ENCODE measurements at regions not wholly inside any gene's neighbourhood (a gene's known extent, or its start where the extent isn't known, plus 50 kb on each side); places are given as distances from the start of the nearest gene placed in this dataset.

DNA sequence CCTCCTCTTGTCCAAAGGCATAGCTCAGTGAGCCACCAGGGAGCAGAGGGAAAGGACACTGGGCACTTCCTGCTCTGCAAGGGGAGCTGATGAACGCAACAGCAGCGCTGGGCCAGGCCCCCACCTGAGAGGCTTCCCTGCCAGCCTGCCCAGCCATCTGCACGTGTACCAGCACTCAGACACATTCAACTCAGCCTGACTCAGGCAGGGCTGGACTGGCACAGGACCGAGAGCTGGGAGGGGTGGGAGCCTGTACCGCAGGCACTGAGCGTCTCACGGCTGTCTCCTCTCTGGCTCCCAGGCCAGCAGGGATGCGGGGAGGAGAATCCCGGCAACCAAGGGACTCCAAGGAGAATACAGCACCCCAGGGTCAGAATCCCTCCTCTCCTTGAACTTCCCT is 411.8 kb downstream of the CTTN start:
- no peak for DNase-seq

- DNase-seq = no peak
Measured at GRCh38 chr11:70810681-70811080, 412.4 kb downstream of the CTTN start.

DNA sequence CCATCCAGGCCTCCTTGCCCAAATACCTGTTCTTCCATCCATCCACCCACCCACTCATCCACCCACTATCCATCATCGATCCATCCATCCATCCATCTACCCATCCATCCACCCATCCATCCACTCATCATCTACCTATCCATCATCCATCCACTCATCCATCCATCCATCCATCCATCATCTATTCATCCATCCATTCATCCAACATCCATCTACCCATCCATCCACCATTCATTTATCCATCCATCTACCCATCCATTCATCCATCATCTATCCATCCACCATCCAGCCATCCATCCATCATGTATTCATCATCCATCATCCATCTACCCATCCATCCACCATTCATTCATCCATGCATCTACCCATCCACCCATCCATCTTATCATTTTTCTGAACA is 413.2 kb downstream of the CTTN start:
- DNase-seq = no peak

GRCh38 chr11:70811915-70812314 is 413.6 kb downstream of the CTTN start:
- DNase-seq = no peak

DNA sequence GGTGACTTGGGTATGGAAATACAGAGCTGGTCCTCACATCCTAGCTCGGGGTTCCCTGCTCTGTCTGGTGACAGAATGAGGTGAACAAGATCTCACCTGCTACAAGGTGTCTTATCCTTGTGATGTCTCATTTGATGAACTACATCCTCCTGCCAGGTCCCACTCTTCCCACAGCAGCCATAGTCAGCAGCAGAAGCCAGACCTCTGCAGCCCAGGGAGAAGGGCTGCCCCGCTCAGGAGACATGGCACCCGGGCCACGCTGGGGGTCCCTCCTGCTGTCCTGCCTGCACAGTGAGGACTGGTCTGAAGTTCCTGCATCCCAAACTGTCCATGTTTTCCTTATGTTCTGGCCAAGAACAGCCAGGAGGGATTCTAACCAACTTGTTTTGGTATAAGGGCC is 414.1 kb downstream of the CTTN start:
- no peak for DNase-seq

- no peak for DNase-seq
Measured at GRCh38 chr11:70813651-70814050, 415.3 kb downstream of the CTTN start.

- no peak for DNase-seq
Measured at GRCh38 chr11:70815485-70815832, 417.1 kb downstream of the CTTN start.

DNA sequence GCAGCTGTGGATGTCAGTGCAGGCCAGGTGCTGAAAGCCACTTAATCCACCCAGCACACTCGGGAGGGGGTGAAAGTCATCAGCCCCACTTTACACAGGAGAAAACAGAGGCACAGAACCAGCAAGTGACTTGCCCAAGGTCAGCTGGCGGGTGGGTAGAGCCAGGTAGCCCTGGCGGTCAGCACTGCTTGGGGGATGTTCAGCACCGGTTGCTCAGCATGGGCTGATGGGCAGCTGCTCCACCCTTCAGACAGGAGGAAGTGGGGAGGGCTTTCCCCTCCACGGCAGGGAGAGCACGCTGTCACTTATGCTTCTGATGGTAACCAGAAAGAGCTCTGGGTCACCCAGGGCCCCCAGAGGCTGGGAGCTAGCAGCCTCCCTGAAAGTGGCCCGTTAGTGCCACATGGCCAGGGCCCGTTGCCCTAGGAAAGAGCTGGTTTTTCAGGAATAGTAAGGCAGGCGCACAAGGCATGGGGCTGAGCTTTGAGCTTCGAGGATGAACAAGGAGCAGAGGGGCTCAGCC is 417.9 kb downstream of the CTTN start:
- DNase-seq = no peak

DNA sequence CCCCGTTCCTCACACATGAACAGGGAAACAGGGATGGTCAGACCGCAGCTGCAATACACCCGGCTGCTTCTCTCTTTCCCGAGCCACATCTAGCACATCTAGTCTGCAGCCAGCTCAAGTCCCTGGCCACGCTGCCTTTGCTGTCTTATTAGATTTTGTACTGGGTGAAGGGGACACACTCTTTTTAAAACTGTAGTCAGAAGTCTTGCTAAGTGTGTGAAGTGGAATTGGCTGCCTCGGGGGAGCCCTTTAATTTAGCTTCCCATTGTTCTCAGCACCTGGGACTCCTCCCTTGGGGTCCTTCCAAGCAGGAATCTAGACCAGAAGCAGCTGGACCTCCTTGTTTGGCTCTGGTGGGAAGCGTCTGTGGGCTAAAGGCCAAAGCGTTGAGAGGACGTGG is 420.0 kb downstream of the CTTN start:
- DNase-seq = no peak

DNA sequence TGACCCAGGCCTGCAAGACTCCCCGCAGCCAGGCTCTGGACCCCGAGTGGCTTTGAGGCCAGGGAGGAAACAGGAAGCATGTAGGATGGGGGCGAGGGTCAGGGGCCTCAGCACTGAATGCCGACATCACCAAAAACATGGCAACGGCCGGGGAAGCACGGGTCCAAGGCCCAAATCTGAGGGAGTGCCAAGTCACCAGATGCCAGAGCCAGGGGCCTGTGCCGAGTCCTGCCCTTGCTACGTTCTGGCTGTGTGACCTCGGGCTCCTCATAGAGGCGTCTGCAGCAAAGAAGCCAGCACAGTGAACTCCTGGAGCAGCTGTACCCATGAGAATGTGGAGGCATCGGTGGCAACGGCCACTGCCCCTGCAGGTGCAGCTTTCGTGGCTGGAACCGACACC is 420.7 kb downstream of the CTTN start:
- no peak for DNase-seq

GRCh38 chr11:70820311-70820710 is 422.0 kb downstream of the CTTN start:
- no peak for DNase-seq

- DNase-seq = no peak
Measured at GRCh38 chr11:70820712-70821111, 422.4 kb downstream of the CTTN start.

- DNase-seq = no peak
Measured at GRCh38 chr11:70823771-70824170, 425.4 kb downstream of the CTTN start.

DNA sequence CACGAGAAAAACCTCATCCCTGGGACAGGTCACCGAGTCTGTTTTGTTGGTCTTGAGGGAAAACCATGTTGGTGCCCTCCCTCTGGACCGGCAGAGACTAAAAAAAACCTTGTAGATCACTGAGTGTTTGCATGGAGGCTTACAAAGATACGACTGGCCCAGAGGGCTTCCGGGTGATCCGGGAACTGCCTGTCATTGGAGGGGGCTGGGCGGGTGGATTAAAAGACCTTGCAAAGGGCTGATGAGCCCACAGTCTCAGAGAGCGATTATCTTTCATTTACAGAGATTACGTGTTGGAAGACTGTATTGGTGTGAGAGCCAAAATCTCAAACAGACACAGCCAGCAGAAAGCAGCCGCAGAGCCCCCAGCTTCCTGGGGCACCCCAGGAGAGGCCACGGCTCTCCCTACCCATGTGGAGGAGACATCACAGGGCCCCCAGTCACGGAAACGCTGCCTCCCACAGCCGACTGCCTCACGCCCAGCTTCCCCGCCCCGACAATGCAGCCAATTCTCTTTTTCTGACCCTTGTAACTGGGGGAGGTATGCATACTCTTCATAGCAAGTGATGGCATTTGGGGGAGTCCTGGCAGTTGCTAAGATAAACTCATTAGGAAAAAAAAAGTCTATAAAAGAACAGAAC is 426.4 kb downstream of the CTTN start:
- DNase-seq = peak; percentile 76

- DNase-seq = peak; percentile 43
Measured at GRCh38 chr11:70825893-70826540, 426.4 kb downstream of the SHANK2 start.

- peak; percentile 88 for DNase-seq
Measured at GRCh38 chr11:70826541-70827335, 425.6 kb downstream of the SHANK2 start.

GRCh38 chr11:70828593-70829082 is 423.7 kb downstream of the SHANK2 start:
- DNase-seq = no peak

DNA sequence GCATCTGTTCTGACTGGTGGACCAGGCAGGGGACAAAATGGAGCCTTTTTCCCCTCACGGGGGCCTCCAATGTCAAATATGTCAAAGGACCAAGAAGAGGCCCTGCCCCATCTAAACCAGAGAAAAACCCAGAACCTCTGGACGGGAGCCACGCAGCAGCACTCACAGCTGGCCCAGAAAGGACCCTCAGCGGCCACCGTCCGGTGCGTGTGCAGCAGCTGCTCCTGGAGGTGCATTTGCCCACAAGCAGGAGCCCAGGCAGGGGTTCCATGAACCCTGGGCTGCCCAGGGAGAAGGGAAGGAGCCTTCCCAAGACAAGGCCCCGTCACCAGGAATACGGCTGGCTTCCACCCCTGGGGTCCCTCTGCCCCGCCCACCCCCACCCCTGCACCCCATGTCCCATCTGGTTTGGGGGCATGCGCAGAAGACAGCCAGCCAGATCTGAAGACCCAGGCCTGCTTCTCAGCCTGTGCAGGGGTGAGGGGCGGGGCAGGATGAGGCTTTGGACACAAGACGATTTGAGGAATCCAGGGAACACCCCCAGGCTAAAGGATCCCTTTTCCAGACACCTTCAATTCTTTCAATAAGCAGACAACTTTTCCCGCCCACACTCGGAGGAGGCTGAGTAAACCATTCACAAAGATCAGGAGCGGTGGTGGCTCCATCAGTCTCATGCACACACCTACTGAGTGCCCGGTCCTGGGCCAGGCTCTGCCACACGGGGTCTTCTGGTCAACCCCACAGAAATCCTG is 423.1 kb downstream of the SHANK2 start:
- DNase-seq = no peak

DNA sequence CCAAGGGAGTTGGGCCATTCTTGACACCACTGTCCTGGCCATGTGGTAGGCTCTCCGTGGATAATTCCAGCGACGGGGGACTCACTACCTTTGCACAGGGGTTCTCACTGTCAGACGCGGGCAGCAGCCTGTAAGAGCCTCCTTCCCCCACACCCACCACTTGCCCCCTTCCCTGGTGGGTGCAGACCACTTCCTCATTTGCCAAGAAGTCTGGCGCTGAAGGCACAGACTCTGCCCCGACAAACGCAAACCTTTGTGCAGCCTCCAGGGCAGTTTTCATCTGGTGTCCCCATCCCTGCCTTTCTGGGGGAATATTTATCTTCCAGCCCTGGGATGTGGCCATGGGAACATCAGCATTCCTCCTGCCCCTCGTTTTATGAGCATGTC is 422.5 kb downstream of the SHANK2 start:
- no peak for DNase-seq

DNA sequence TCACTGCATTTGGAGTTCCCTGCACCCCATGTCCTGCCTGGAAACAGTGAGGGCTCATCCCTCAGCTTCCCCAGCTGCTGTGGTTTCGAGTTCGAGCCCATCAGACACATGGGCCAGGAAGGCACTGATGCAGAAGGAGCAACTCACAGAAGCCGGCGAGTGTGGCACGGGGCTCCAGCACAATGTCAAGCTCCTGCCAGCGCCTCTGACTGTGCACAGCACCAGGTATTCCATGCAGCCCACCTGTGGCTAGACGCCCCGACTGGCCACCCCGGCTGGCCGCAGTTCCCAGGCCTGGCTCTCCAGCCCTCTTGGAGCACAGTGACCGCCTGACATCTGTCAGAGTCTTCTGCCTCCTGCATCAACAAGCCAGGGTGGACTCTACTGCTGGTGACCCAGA is 419.4 kb downstream of the SHANK2 start:
- DNase-seq = no peak

DNA sequence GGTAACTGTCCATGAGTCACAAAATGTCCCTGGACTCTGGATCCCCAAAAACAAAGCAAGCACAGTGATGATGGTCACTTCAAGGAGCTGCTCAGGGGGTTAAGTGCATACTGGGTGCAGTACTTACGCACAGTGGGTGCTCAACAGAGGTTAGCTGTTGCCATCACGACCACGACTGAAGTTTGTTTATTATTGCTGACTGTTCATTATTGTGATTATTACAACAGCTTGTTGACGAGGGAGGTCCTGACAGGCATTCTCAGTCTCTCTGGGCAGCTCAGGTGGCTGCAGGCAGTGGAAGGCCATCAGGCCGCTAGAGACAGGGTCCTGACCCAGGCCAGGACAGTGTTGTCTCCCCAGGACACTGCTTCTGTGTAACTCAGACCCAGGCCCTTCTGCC is 418.8 kb downstream of the SHANK2 start:
- DNase-seq = no peak

DNA sequence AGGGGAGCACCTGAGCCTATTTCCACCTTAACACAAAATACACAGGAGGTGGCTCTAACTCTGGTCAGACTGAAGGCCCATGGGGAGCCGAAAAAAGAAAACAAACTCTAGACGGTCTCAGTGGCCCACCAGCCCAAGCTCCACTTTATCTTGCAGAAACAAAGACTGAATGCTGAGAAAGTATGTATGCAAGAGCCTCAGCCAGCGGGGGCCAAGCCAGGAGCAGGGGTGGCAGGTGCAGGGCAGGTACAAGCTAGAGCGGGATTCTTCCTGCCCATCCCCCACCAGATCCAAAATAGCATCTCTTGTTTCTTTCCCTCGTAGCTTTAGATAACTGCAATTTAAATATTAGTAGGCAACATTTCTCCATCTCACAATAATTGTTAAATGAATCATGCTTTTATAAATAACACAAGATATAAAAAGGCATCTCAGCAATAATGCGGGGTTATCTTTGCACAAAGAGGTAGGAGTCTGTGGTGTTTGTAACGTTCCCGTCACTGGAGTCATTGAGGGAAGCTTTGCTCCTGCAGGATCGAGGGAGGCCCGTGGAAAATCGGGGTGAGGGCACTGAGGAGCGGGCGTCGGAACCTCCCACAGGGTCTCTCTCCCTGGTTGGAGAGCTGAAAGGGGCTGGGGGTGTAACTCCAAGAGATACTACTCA is 418.0 kb downstream of the SHANK2 start:
- DNase-seq = peak; percentile 81

Measured in NCI-H146 (cell line).